Vagina (tissue), 2 donors: ENCODE measurements at regions not wholly inside any gene's neighbourhood (a gene's known extent, or its start where the extent isn't known, plus 50 kb on each side); places are given as distances from the start of the nearest gene placed in this dataset.

Source experiments
- DNase-seq, 2 donors: peaks; one replicate each; pipeline ENCODE4 v3.0.0-alpha.2; 2017; ENCODE audit errors: extremely low spot score in 2 of 2
- H3K27ac ChIP-seq: fragments of 200-600 bp; sonication (generic); one replicate; pipeline ENCODE4 v1.5.1; 2019
- H3K27me3 ChIP-seq: fragments of 200-600 bp; sonication (generic); one replicate; pipeline ENCODE4 v1.5.1; 2019
- H3K36me3 ChIP-seq, 2 donors: fragments of 200-600 bp; sonication (generic); one replicate each; pipeline ENCODE4 v1.5.1; 2017 to 2019
- H3K4me1 ChIP-seq: fragments of 200-600 bp; sonication (generic); one replicate; pipeline ENCODE4 v1.5.1; 2019
- H3K4me3 ChIP-seq, 2 donors: fragments of 200-600 bp; sonication (generic); 1 replicate in 1 of 2; 2 replicates in 1 of 2; pipeline ENCODE4 v1.5.1; 2016 to 2019
- H3K9me3 ChIP-seq: fragments of 200-600 bp; sonication (generic); one replicate; pipeline ENCODE4 v1.5.1; 2019
- POLR2A ChIP-seq, 2 donors: fragments of 450-650 bp; IDR thresholded peaks; one replicate each; pipeline ENCODE4 v1.6.1; 2017; ENCODE audit warnings: antibody characterized with exemption in 2 of 2, mild to moderate bottlenecking in 2 of 2, moderate library complexity in 2 of 2
- POLR2AphosphoS5 ChIP-seq, 2 donors: sonication (generic); formaldehyde crosslinking; IDR thresholded peaks; one replicate each; pipeline ENCODE4 v1.9.0; 2017; ENCODE audit warnings: antibody characterized with exemption in 2 of 2, mild to moderate bottlenecking in 2 of 2, low read depth in 1 of 2; ENCODE audit not compliant: insufficient read depth in 1 of 2
- intact Hi-C: fragments of 100-400 bp; cut with DNase I; formaldehyde crosslinking; loops from one replicate; pipeline ENCODE4 v1.15.1; 2023
- TF ChIP-seq, protein P1 (sequence below), 3 experiments: fragments of 450-650 bp in 2 of 3; fragments of 200-600 bp in 1 of 3; sonication (generic) in 1 of 3; IDR thresholded peaks; one replicate each; pipeline ENCODE4 v1.5.1; 2017 to 2019; ENCODE audit warnings: antibody characterized with exemption in 3 of 3, mild to moderate bottlenecking in 2 of 3, moderate library complexity in 2 of 3

DNA sequence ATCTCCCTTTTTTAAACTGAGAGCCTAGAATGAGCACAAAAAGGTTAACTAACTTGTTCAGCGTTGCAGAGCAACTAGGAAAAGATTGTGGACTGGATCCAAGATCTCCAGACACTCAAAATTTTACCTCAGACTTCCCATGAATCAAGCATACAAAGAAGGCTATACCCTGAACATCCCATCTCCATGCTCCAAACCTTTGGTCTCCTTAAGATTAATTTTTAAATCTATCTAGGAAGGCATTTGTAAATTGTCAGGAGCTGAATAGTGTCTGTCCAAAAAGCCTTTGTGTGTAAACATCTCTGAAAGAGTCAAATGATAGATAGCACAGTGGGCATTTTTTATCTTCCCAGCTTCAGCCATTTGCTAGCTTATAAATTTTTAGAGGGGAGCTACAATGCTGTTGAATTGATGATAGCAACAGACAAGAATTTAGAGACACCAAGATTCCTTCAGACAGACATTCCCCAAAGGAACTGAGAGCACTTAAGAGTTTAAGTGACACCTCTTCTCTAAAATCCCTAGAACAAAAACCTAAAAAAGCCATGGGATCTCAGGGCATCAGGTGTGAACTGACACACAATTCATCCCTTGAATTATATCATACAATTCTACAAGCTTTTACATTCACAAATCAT, 480.8 kb upstream of the FAM241A start:
- no peak overlapping the region for H3K4me3 ChIP-seq
- no peak for DNase-seq
- H3K27ac ChIP-seq = no peak overlapping the region
- no peaks in the 10 kb centered on the region for H3K36me3 ChIP-seq
- TF ChIP-seq POLR2A (IDR thresholded peaks at IDR 0.05) (no peak), POLR2AphosphoS5 (IDR thresholded peaks at IDR 0.05; ENCODE audit: insufficient read depth in 1 of 2, low read depth in 1 of 2) (no peak)
- TF ChIP-seq, protein P1, sequence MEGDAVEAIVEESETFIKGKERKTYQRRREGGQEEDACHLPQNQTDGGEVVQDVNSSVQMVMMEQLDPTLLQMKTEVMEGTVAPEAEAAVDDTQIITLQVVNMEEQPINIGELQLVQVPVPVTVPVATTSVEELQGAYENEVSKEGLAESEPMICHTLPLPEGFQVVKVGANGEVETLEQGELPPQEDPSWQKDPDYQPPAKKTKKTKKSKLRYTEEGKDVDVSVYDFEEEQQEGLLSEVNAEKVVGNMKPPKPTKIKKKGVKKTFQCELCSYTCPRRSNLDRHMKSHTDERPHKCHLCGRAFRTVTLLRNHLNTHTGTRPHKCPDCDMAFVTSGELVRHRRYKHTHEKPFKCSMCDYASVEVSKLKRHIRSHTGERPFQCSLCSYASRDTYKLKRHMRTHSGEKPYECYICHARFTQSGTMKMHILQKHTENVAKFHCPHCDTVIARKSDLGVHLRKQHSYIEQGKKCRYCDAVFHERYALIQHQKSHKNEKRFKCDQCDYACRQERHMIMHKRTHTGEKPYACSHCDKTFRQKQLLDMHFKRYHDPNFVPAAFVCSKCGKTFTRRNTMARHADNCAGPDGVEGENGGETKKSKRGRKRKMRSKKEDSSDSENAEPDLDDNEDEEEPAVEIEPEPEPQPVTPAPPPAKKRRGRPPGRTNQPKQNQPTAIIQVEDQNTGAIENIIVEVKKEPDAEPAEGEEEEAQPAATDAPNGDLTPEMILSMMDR (IDR thresholded peaks at IDR 0.05) = no peak
- H3K27me3 ChIP-seq = no peaks in the 10 kb centered on the region
- intact Hi-C loops = no loop called here
- no peaks in the 10 kb centered on the region for H3K4me1 ChIP-seq
- no peaks in the 10 kb centered on the region for H3K9me3 ChIP-seq

- TF ChIP-seq, protein P1 (IDR thresholded peaks at IDR 0.05) = no peak
- TF ChIP-seq POLR2AphosphoS5 (IDR thresholded peaks at IDR 0.05; ENCODE audit: insufficient read depth in 1 of 2, low read depth in 1 of 2) = no peak
- no peak for TF ChIP-seq POLR2A (IDR thresholded peaks at IDR 0.05)
- intact Hi-C loops = no loop called here
- H3K4me3 ChIP-seq = no peak overlapping the region
Measured at GRCh38 chr4:111666826-111667360, 478.4 kb upstream of the FAM241A start.

DNA sequence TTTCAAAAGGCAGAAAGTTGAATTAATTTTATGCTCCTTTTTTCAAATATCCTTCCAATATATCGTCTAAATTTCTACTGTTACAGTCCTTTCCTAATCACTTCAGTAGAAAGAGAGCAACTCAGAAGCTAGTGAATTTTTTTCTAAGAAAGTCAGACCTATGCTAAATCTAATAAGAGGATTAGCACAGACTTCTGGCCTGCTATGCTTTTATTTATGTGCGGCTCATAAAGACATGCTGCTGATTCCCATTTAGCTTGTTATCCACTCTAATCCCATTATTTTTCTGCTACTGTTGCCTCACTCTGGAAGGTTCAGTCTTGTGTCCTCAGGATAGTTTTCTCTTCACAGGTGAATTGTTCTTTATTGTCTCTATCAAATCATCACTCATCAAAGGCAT, 473.5 kb upstream of the FAM241A start:
- no peaks in the 10 kb centered on the region for H3K36me3 ChIP-seq
- H3K4me3 ChIP-seq = no peak overlapping the region
- H3K4me1 ChIP-seq = no peaks in the 10 kb centered on the region
- H3K9me3 ChIP-seq = no peaks in the 10 kb centered on the region
- no peak for DNase-seq
- TF ChIP-seq, protein P1 (IDR thresholded peaks at IDR 0.05) = no peak
- TF ChIP-seq POLR2A (IDR thresholded peaks at IDR 0.05) (no peak), POLR2AphosphoS5 (IDR thresholded peaks at IDR 0.05; ENCODE audit: insufficient read depth in 1 of 2, low read depth in 1 of 2) (no peak)
- no peaks in the 10 kb centered on the region for H3K27me3 ChIP-seq
- intact Hi-C loops = no loop called here
- H3K27ac ChIP-seq = no peak overlapping the region

More at GRCh38 chr4:111666826-111667360, 478.4 kb upstream of the FAM241A start:
- Histone ChIP-seq H3K9me3 (no peaks in the 10 kb centered on the region), H3K27me3 (no peaks in the 10 kb centered on the region), H3K4me1 (no peaks in the 10 kb centered on the region), H3K27ac (no peak overlapping the region), H3K36me3 (no peaks in the 10 kb centered on the region)
- no peak for DNase-seq

- no peaks in the 10 kb centered on the region for H3K36me3 ChIP-seq
- no peaks in the 10 kb centered on the region for H3K9me3 ChIP-seq
- no peak for DNase-seq
- H3K27me3 ChIP-seq = no peaks in the 10 kb centered on the region
- intact Hi-C loops = no loop called here
- H3K27ac ChIP-seq = no peak overlapping the region
- no peaks in the 10 kb centered on the region for H3K4me1 ChIP-seq
- H3K4me3 ChIP-seq = no peak overlapping the region
- TF ChIP-seq, protein P1 (IDR thresholded peaks at IDR 0.05) = no peak
- no peak for TF ChIP-seq POLR2AphosphoS5 (IDR thresholded peaks at IDR 0.05; ENCODE audit: insufficient read depth in 1 of 2, low read depth in 1 of 2)
- TF ChIP-seq POLR2A (IDR thresholded peaks at IDR 0.05) = no peak
Measured at GRCh38 chr4:111675746-111676145, 469.5 kb upstream of the FAM241A start.

DNA sequence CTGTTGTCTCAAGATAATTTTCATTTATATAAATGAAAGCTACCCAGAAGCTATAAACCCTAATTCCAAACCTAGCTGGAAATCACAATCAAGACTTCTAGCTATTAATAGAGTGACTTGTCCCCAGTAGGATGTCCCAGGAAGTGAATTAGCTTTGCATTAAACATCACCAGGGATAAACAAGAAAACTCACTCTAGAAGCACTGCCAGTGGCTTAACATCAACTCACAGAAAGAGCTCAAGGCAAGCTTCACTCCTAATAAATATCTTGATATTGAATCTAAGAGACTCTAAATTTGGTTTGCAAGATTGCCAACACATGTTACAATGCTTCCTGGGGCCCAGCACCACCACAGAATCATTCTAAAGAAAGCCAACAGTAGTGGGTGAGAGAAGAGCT, 468.7 kb upstream of the FAM241A start:
- no peak for DNase-seq
- H3K9me3 ChIP-seq = no peaks in the 10 kb centered on the region
- no peaks in the 10 kb centered on the region for H3K27me3 ChIP-seq
- H3K27ac ChIP-seq = no peak overlapping the region
- H3K4me3 ChIP-seq = no peak overlapping the region
- no peaks in the 10 kb centered on the region for H3K36me3 ChIP-seq
- H3K4me1 ChIP-seq = no peaks in the 10 kb centered on the region
- intact Hi-C loops = no loop called here
- TF ChIP-seq, protein P1 (IDR thresholded peaks at IDR 0.05) = no peak
- no peak for TF ChIP-seq POLR2A (IDR thresholded peaks at IDR 0.05)
- no peak for TF ChIP-seq POLR2AphosphoS5 (IDR thresholded peaks at IDR 0.05; ENCODE audit: insufficient read depth in 1 of 2, low read depth in 1 of 2)
